ENCODE measurements at regions not wholly inside any gene's neighbourhood (a gene's known extent, or its start where the extent isn't known, plus 50 kb on each side); places are given as distances from the start of the nearest gene placed in this dataset.
A peak's percentile ranks its signal among the peaks of the same experiment; 100 is the strongest.

- H3K4me2 ChIP-seq (ENCODE audit: insufficient read depth in 1 of 2, low read depth in 2 of 2, low read length in 2 of 2): no peak overlapping the region
- H3K79me2 ChIP-seq (ENCODE audit: control insufficient read depth in 1 of 2, insufficient read depth in 2 of 2, low read length in 2 of 2): no peaks in the 10 kb centered on the region
- H3K23ac ChIP-seq (ENCODE audit: insufficient read length): no peak overlapping the region
- H4K5ac ChIP-seq (ENCODE audit: insufficient read length, low read depth, low read length): no peak overlapping the region
- ChIA-PET CTCF (ENCODE audit: partially characterized antibody) (interaction anchor here (1.0 to 1.4 kb wide), 2 partner anchors 18 to 38 kb away, joined by 3 to 4 read pairs; no protein-coding TSS in a partner anchor), POLR2A (ENCODE audit: partially characterized antibody) (no interaction called here)
- H2AFZ ChIP-seq (ENCODE audit: low read length): no peak overlapping the region
- H3K4me3 ChIP-seq (ENCODE audit: extremely low read depth in 1 of 4, insufficient read depth in 2 of 4, low read depth in 3 of 4, low read length in 4 of 4): no peak overlapping the region
- no peak overlapping the region for H3K56ac ChIP-seq (replicated peaks; ENCODE audit: insufficient read length, low read depth, low read length)
- no peak overlapping the region for H3K27ac ChIP-seq (ENCODE audit: low read depth, low read length)
- H4K20me1 ChIP-seq (replicated peaks in 1 of 2; ENCODE audit: control insufficient read depth in 1 of 2, insufficient read depth in 2 of 2, low read length in 2 of 2): no peaks in the 10 kb centered on the region
- 0 out of 2 replicates have a peak overlapping the region, but pooled peaks have one; percentile 5 for H3K18ac ChIP-seq (ENCODE audit: extremely low read depth, low read length)
- no peak overlapping the region for H3K4ac ChIP-seq (replicated peaks; ENCODE audit: insufficient read length, low read depth, low read length)
- peaks cover 0 to 17% (median 11%) of the 10 kb centered on the region in 4 experiments; a peak in 6 of 7 replicates for H3K4me1 ChIP-seq (replicated peaks in 1 of 4; ENCODE audit: control insufficient read depth in 3 of 4, insufficient read depth in 4 of 4, low read length in 3 of 4)
- no peak overlapping the region for H2BK15ac ChIP-seq (ENCODE audit: low read length)
- H3K9ac ChIP-seq (replicated peaks in 1 of 4; ENCODE audit: extremely low read depth in 1 of 4, low read depth in 3 of 4, low read length in 3 of 4): no peak overlapping the region
- no peaks in the 10 kb centered on the region for H3K9me3 ChIP-seq (ENCODE audit: insufficient read depth in 2 of 2, low read depth in 1 of 2, low read length in 1 of 2)
- no peak overlapping the region for H4K91ac ChIP-seq (replicated peaks; ENCODE audit: insufficient read length, low read length)
- no peaks in the 10 kb centered on the region for H3K36me3 ChIP-seq (ENCODE audit: control insufficient read depth in 2 of 4, insufficient read depth in 4 of 4, low read length in 3 of 4)
- H4K8ac ChIP-seq (ENCODE audit: extremely low read depth, insufficient read depth, low read length): no peak overlapping the region
- no peaks in the 10 kb centered on the region; the same call in 1 of the 2 replicates for H3K23me2 ChIP-seq (ENCODE audit: low read depth, low read length)
- H2AK5ac ChIP-seq (ENCODE audit: low read depth, low read length): no peak overlapping the region
- H3K27me3 ChIP-seq (replicated peaks in 1 of 4; ENCODE audit: control insufficient read depth in 3 of 4, extremely low read depth in 1 of 4, insufficient read depth in 3 of 4, low read length in 3 of 4): peaks cover 0 to 1% (median 0%) of the 10 kb centered on the region in 4 experiments; a peak in 1 of 7 replicates
- H3K14ac ChIP-seq (ENCODE audit: insufficient read length): no peak overlapping the region
- FAIRE-seq (no peak), DNase-seq (ENCODE audit: low read depth in 1 of 2, low spot score in 2 of 2) (no peak)
- no peak overlapping the region for H2BK120ac ChIP-seq (replicated peaks; ENCODE audit: low read depth, low read length)
- no peak overlapping the region for H2BK20ac ChIP-seq (ENCODE audit: low read length)
- no peak overlapping the region for H2BK12ac ChIP-seq (ENCODE audit: low read depth, low read length)
- no peak overlapping the region for H2BK5ac ChIP-seq (ENCODE audit: low read depth, low read length)
- no peaks in the 10 kb centered on the region; the same call in 1 of the 2 replicates for H3K79me1 ChIP-seq (ENCODE audit: low read depth, low read length)
- WGBS, 2 experiments (ENCODE audit: extremely low coverage in 1 of 2, insufficient coverage in 1 of 2, insufficient read length in 1 of 2, insufficient replicate concordance in 2 of 2, low coverage in 1 of 2, low lambda C conversion rate in 2 of 2, missing lambda C conversion rate in 1 of 2): 86% methylated on average over 8 of the region's 8 CpGs; no CpG with 5 or more reads in 1 of the 2 experiments
- TF ChIP-seq SIN3A (conservative IDR thresholded peaks at IDR 0.05 in 1 of 2, IDR thresholded peaks at IDR 0.05 in 1 of 2; ENCODE audit: low read depth in 1 of 2, low read length in 2 of 2) (no peak), TAF7 (optimal IDR thresholded peaks at IDR 0.05; ENCODE audit: borderline replicate concordance, low read depth, low read length) (no peak), YY1 (IDR thresholded peaks at IDR 0.05; ENCODE audit: low read depth, low read length) (no peak), SIX5 (IDR thresholded peaks at IDR 0.05; ENCODE audit: low read depth, low read length) (no peak), TEAD4 (IDR thresholded peaks at IDR 0.05; ENCODE audit: low read depth, low read length) (no peak), EP300 (IDR thresholded peaks at IDR 0.05; ENCODE audit: borderline replicate concordance in 1 of 2, low read depth in 2 of 2, low read length in 2 of 2) (no peak), ATF3 (IDR thresholded peaks at IDR 0.05; ENCODE audit: insufficient read depth, low read depth, low read length) (no peak), NANOG (IDR thresholded peaks at IDR 0.05; ENCODE audit: insufficient read depth, low read depth, low read length, poor library complexity, severe bottlenecking) (no peak)
Observed at GRCh38 chr1:168391851-168392681, 111.4 kb downstream of the TBX19 start.

Data from H1 (cell line).